Endometrial microvascular endothelial cells (primary cell): ENCODE measurements at regions not wholly inside any gene's neighbourhood (a gene's known extent, or its start where the extent isn't known, plus 50 kb on each side); places are given as distances from the start of the nearest gene placed in this dataset.

ENCODE experiments used
- in situ Hi-C: cut with HindIII; loops from 2 replicates; pipeline ENCODE4 v1.10.0; 2017; ENCODE audit warnings: low sequenced_read_pairs, low pct_unique_long_range_greater_than_20kb; ENCODE audit errors: inconsistent ontology term

DNA sequence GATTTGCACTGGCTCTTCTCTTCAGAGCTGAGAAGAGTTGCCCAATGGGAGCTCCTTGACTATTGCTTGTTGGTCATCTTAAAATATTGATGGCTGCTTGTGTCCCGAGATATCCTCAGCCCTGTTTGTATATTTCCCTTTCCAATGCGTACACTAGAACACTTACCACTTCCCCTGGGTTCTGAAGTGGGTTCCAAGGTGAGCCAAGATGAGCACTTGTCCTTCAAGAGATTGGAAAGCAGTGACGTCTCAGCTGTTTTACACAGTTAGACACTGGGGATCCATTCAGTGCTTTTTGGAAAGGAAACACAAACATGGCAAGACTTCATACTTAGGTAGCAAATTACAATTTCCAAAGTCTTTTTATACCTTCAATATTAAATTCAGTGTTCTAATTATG is 716.4 kb upstream of the CITED2 start:
- in situ Hi-C loops: no loop called here

DNA sequence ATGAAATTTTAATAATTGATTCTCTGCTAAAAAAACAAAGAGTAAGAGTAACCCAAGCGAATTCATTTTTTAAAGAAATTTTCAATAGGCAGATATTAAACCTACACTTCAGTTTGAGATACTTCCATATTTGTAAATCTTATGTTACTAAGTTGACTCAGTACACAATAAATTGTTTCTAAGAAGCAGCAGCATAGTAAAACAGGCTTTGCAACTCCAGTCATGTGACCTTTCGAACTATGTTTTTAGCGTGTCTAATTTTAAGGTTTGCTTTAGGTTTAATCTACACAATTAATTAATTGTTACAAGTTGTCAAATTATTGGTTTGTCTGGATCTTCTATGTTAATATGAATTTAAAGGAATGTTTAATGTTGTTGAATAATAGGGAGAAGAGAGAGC is 708.9 kb upstream of the CITED2 start:
- in situ Hi-C loops: no loop called here

- in situ Hi-C loops: no loop called here
Measured at GRCh38 chr6:140082867-140083297, 708.4 kb upstream of the CITED2 start.

- in situ Hi-C loops: no loop called here
Measured at GRCh38 chr6:140079328-140079727, 704.9 kb upstream of the CITED2 start.

GRCh38 chr6:140078561-140079125 is 704.2 kb upstream of the CITED2 start:
- in situ Hi-C loops: no loop called here

- in situ Hi-C loops: no loop called here
Measured at GRCh38 chr6:140077827-140078560, 703.5 kb upstream of the CITED2 start.

DNA sequence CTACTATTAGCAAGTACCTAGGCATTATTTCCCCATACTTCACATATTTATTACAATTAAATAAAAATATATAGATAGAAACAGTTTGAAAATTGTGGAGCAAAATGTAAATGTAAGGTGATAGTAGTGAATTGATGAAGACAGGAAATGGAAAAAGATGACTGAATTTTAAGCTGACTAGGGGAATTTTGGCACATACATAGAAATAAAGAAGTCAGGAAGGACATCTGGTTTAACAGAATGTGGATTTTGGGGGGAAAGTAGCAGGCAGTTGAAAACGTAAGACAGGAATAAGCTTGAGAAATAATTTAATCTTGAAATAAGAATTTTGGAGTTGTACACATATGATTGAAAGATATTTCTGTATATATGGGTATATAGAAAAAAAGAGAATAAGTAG is 701.7 kb upstream of the CITED2 start:
- in situ Hi-C loops: no loop called here

- in situ Hi-C loops: no loop called here
Measured at GRCh38 chr6:140073456-140073855, 699.0 kb upstream of the CITED2 start.

DNA sequence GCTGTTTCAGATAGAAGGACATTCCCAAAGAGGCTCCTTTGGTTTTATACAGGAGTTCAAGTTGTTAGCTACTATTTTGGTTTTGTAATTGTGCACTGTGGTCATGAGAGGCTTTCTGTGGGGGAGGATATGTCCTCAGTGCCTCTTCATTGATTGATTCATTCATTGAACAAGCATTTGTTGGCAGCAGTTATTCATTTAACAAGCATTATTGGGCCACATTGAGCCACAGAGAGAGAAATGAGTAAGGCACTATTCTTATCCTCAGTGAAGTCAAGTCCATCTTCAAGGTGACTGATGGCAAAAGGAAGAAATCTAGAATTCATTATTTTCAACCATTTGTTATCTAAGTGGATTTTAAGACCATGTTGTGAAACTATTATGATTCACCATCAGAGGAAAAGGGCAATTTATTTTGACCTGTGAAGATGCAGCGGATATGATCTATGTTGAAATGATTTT is 697.2 kb upstream of the CITED2 start:
- in situ Hi-C loops: no loop called here

DNA sequence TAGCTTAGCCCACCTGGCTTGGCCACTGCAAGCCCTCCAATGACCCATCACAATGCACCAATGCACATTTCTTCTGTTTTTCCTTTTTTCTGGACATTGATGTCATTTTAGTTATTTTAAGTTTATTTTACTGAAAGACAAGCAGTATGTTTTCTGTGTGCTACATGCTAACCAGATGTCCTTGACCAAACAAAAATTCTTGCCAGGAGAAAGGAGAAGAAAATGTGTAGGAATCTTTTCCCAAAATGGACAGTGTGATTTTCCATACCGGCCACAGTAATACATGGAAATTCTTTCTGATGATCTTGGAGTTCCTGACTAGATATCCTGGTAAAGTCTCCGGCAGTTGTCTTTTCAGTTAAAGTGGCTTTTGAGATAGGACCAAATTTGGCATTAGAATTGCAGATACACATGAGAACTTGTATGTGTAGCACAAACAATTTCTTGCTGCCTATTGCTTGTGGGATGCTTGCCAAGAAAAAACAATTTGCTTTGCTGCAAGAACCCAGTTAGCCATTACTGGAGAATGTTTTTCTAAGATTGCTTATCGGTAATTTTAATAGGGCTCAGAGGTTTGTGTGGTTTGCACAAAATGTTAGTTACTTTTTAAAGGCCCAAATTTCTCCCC is 696.5 kb upstream of the CITED2 start:
- in situ Hi-C loops: no loop called here

DNA sequence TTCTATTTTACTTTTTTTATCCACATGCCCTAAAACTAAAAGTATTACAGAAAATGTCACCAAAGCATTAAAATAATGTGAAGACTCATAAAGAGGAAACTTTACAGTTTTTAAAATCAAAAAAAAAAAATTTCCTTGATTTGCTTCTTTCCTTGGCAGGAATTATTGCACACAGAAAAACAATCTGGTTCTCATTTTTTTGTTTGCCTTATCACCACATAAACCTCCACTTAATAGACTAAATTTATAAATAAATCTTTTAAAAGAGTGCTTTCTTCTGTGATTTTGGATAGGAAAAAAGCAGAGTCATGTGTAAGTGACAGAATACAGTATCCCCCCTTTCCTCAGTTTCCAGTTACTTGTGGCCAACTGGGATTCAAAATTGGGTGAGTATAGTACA is 695.1 kb upstream of the CITED2 start:
- in situ Hi-C loops: no loop called here

- in situ Hi-C loops: no loop called here
Measured at GRCh38 chr6:140068801-140069200, 694.4 kb upstream of the CITED2 start.

- in situ Hi-C loops: no loop called here
Measured at GRCh38 chr6:140064366-140064765, 689.9 kb upstream of the CITED2 start.

DNA sequence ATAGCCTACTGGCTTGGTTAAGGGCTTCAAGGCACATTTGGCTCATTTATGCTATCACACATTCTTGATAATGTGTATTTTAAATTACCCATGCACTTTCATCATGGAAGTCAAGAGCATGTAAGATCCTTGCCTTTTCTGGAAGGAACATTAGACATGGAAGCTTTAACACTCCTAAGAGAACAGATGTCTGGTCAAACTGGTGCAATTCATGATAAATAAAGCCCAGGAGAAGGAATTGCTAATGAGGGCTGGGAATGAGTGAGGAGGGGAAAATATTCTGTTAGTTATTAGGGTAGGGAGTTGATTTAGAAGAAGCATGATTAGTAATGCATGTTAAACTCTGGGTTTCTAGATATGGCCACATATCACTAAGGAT is 688.6 kb upstream of the CITED2 start:
- in situ Hi-C loops: no loop called here

- in situ Hi-C loops: no loop called here
Measured at GRCh38 chr6:140062043-140063020, 687.9 kb upstream of the CITED2 start.

GRCh38 chr6:140061110-140062042 is 686.9 kb upstream of the CITED2 start:
- in situ Hi-C loops: no loop called here

DNA sequence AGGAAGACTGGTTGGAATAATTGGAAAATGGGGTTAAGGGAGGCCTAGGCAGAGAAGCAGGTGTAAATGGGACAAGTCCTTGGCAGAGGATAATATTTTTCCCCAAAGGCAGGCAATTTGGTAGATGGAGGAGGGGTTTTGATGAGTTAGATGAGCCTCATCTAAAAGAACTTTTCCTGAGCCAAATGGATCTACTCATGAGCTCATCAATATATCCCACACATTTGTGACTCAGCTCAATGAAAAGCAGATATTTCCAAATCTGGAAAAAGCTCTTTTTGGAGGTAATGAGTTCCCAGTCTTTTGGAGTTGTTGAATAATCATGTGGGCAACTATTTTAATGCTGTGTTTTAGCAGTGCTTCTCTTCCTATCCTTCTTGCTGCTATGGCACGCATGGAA is 685.5 kb upstream of the CITED2 start:
- in situ Hi-C loops: no loop called here

DNA sequence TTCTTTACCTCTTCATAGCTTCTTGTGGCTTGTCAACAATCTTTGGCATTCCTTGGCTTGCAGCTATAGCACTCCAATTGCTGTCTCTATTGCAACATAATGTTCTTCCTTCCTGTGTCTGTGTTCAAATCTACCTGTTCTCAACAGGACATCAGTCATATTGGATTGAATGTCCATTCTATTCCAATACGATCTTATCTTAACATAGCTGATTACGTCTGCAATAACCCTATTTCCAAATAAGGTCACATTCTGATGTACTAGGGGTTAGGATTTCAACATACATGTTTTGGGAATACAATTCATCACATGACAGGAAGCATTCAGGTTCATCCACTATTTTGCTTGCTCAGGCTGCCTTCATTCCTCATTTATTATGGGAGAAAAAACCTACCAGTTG is 684.4 kb upstream of the CITED2 start:
- in situ Hi-C loops: no loop called here
